WERI-Rb-1 (cell line): ENCODE measurements at regions not wholly inside any gene's neighbourhood (a gene's known extent, or its start where the extent isn't known, plus 50 kb on each side); places are given as distances from the start of the nearest gene placed in this dataset.

Source experiments
- DNase-seq: peaks from one replicate; pipeline ENCODE4 v3.0.0-alpha.2; 2020
- H3K27ac ChIP-seq: fragments of 250-450 bp; sonication (Bioruptor Pico); 2 replicates; pipeline ENCODE4 v1.5.1; 2020; ENCODE audit warnings: mild to moderate bottlenecking, moderate library complexity
- H3K27me3 ChIP-seq: fragments of 250-450 bp; sonication (Bioruptor Pico); 2 replicates; pipeline ENCODE4 v1.5.1; 2021; ENCODE audit warnings: mild to moderate bottlenecking, low read depth, moderate library complexity; ENCODE audit not compliant: insufficient read depth, severe bottlenecking
- H3K36me3 ChIP-seq: fragments of 250-450 bp; sonication (Bioruptor Pico); 2 replicates; pipeline ENCODE4 v1.5.1; 2020; ENCODE audit warnings: mild to moderate bottlenecking, moderate library complexity
- H3K4me3 ChIP-seq: 2 replicates; pipeline ENCODE4 v1.5.1; 2011; ENCODE audit warnings: low read depth, mild to moderate bottlenecking, control low read depth, low read length
- H3K9me3 ChIP-seq: fragments of 250-450 bp; sonication (Bioruptor Pico); 2 replicates; pipeline ENCODE4 v1.5.1; 2021; ENCODE audit warnings: mild to moderate bottlenecking, moderate library complexity; ENCODE audit not compliant: severe bottlenecking
- TF ChIP-seq, protein P1 (sequence below): IDR thresholded peaks from 2 replicates; pipeline ENCODE4 v1.5.1; 2011; ENCODE audit warnings: low read depth, mild to moderate bottlenecking, control low read depth, inconsistent platforms, low read length

DNA sequence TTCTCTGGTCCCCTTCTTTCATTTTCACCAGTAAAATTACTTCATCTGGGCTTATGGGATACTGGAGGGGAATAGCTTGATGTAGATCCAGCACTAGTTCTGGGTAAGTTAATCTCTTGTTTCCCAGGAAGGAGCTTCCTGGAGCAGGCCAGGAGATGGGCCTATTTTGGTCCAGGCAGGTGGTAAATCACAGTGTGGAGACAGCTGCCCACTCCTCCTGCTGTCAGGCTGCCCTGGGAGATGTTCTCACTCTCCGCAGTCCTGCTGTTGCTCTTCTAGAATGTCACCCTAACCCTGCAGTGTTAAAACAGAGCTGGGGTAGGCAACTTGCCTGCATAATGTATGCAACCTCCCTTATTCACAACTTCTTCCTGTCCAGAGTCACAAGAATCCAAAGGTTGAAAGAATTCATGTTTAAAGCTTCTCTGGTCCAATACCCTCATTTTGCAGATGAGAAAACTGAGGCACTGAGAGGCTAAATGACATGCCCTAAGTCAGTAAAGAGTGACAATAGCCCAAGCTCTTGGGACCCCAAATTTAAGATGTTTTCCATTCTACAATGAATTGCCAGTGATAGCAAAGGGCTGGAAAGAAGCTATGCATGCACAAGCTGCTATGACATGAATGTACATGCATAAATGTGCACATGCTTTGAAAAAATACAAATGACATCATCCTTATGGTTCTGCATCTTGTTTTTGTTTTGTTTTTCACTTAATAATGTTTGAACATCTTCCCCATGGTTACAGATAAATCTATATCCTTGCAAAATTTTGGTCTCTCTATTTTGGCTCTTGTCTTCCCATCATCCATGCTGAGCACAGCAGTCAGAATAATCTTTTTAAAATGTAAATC is 71.8 kb upstream of the ADRA1B start:
- Histone ChIP-seq H3K36me3 (no peaks in the 10 kb centered on the region), H3K9me3 (no peaks in the 10 kb centered on the region), H3K27me3 (no peaks in the 10 kb centered on the region), H3K27ac (no peak overlapping the region), H3K4me3 (no peak overlapping the region)
- DNase-seq = no peak
- TF ChIP-seq, protein P1, sequence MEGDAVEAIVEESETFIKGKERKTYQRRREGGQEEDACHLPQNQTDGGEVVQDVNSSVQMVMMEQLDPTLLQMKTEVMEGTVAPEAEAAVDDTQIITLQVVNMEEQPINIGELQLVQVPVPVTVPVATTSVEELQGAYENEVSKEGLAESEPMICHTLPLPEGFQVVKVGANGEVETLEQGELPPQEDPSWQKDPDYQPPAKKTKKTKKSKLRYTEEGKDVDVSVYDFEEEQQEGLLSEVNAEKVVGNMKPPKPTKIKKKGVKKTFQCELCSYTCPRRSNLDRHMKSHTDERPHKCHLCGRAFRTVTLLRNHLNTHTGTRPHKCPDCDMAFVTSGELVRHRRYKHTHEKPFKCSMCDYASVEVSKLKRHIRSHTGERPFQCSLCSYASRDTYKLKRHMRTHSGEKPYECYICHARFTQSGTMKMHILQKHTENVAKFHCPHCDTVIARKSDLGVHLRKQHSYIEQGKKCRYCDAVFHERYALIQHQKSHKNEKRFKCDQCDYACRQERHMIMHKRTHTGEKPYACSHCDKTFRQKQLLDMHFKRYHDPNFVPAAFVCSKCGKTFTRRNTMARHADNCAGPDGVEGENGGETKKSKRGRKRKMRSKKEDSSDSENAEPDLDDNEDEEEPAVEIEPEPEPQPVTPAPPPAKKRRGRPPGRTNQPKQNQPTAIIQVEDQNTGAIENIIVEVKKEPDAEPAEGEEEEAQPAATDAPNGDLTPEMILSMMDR = no peak

DNA sequence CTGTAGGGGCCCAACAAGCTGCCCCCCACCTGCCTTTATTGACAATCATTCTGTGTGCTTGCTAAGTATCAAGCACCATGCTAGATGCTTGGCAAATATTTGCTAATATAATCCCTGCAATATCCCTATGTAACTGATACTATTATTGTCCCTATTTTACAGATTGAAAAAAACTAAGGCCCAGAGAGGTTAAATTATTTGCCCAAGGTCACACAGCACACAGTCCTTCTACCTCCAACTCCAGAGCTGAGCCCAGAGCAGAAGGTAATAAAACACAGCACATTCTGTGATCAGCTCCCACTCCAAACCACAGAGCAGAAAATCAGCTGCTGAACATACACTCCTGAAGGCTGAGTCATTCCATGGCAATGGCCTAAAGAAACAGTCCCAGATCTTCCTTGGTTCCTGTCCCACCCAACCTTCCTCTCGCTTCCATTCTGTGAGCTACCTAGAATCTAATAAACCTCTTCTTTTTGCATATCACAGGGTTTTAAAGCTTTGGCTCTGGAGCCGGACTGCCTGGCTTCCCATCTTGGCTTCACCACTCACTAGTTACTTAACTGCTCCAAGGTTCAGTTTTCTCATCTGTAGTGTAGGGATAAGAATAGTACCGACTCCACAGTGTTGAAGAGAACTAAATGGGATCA is 66.7 kb upstream of the ADRA1B start:
- H3K9me3 ChIP-seq = peaks cover 4% of the 10 kb centered on the region
- H3K27ac ChIP-seq = no peak overlapping the region
- no peak overlapping the region for H3K4me3 ChIP-seq
- no peaks in the 10 kb centered on the region for H3K36me3 ChIP-seq
- no peak for DNase-seq
- no peaks in the 10 kb centered on the region for H3K27me3 ChIP-seq
- TF ChIP-seq, protein P1 = no peak

DNA sequence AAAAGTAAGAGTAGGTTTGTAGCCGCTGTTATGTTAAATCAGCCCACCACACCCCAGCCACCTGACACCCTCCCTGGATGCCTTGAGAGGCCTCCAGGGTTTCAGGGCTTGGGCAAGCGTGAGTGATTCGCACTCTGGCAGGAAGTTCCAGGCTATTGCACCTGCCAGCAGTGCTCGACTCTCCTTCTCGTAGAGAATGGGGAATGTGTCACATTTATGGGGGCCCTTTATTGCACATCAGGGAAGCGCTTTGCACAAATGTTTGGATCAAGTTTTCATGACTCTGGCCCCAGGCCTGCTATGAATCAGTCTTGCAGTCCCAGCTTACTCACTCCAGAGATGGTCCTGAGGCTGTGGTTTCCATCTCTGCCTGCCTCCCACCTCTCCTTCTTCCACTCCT is 66.1 kb upstream of the ADRA1B start:
- Histone ChIP-seq H3K27ac (no peak overlapping the region), H3K9me3 (peaks cover 4% of the 10 kb centered on the region), H3K36me3 (no peaks in the 10 kb centered on the region), H3K27me3 (no peaks in the 10 kb centered on the region), H3K4me3 (no peak overlapping the region)
- TF ChIP-seq, protein P1 = no peak
- no peak for DNase-seq

DNA sequence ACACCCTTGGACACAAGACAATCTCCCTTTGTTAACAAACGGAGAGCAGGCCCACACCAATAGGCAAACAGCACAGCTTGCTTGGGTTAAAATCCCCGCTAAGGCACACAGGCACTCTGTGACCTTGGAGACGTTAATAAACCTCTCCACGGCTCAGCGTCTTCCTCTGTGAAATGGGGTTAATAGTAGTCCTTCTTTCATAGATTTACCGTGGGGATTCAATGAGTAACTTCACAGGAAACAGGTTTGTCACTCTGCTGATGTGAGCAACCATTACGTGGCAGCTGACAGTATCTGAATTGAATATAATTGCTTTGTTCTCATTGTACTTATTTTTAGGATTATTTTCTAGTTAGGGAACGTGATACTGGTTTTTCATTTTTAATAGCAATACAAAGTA is 65.2 kb upstream of the ADRA1B start:
- Histone ChIP-seq H3K36me3 (no peaks in the 10 kb centered on the region), H3K27me3 (no peaks in the 10 kb centered on the region), H3K27ac (no peak overlapping the region), H3K9me3 (peaks cover 4% of the 10 kb centered on the region), H3K4me3 (no peak overlapping the region)
- no peak for DNase-seq
- TF ChIP-seq, protein P1 = no peak

DNA sequence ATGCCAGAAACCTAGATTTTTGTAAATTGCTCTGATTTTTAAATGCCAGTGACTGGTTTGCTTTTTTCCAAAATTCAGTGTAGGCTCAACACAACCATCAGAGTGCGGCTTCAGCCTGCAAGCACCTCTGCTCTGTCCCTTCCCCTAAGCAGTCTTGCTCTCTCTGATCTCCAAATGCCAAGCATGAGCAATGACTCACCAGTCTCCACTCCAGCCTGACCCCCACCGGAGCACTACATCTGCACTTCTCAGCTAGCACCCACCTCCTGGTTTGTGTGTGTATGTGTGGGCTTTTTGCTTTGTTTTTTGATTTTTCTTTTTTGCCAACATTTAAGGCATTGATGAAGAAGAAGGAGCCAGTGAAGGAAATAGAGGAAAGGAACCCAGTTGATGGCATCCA is 61.4 kb upstream of the ADRA1B start:
- Histone ChIP-seq H3K27ac (no peak overlapping the region), H3K4me3 (no peak overlapping the region), H3K27me3 (peaks cover 2% of the 10 kb centered on the region), H3K36me3 (no peaks in the 10 kb centered on the region), H3K9me3 (peaks cover 4% of the 10 kb centered on the region)
- TF ChIP-seq, protein P1 = no peak
- no peak for DNase-seq
